ENCODE measurements at regions not wholly inside any gene's neighbourhood (a gene's known extent, or its start where the extent isn't known, plus 50 kb on each side); places are given as distances from the start of the nearest gene placed in this dataset.
"Not testable (repeated sequence)": the region's sequence is repeated elsewhere in the genome, so short reads cannot be mapped to it uniquely, and the experiment has no call there.

GRCh38 chr7:65683362-65683761 is 189.5 kb upstream of the VKORC1L1 start:
- H3K4me1 ChIP-seq (replicated peaks in 1 of 4; ENCODE audit: control insufficient read depth in 3 of 4, insufficient read depth in 4 of 4, low read length in 3 of 4); H2BK12ac ChIP-seq (ENCODE audit: low read depth, low read length); H3K79me2 ChIP-seq (ENCODE audit: control insufficient read depth in 1 of 2, insufficient read depth in 2 of 2, low read length in 2 of 2); H3K27me3 ChIP-seq (replicated peaks in 1 of 4; ENCODE audit: control insufficient read depth in 3 of 4, extremely low read depth in 1 of 4, insufficient read depth in 3 of 4, low read length in 3 of 4); CTCF ChIA-PET (ENCODE audit: partially characterized antibody); FAIRE-seq; H3K23me2 ChIP-seq (ENCODE audit: low read depth, low read length); H2BK5ac ChIP-seq (ENCODE audit: low read depth, low read length); H3K4me3 ChIP-seq (ENCODE audit: extremely low read depth in 1 of 4, insufficient read depth in 2 of 4, low read depth in 3 of 4, low read length in 4 of 4); H2BK15ac ChIP-seq (ENCODE audit: low read length); H4K91ac ChIP-seq (replicated peaks; ENCODE audit: insufficient read length, low read length); DNase-seq (ENCODE audit: low read depth in 1 of 2, low spot score in 2 of 2); H2AFZ ChIP-seq (ENCODE audit: low read length); H3K4ac ChIP-seq (replicated peaks; ENCODE audit: insufficient read length, low read depth, low read length); H4K20me1 ChIP-seq (replicated peaks in 1 of 2; ENCODE audit: control insufficient read depth in 1 of 2, insufficient read depth in 2 of 2, low read length in 2 of 2); H3K27ac ChIP-seq (ENCODE audit: low read depth, low read length); H4K5ac ChIP-seq (ENCODE audit: insufficient read length, low read depth, low read length); H3K56ac ChIP-seq (replicated peaks; ENCODE audit: insufficient read length, low read depth, low read length); H3K9me3 ChIP-seq (ENCODE audit: insufficient read depth in 2 of 2, low read depth in 1 of 2, low read length in 1 of 2); H4K8ac ChIP-seq (ENCODE audit: extremely low read depth, insufficient read depth, low read length); H3K18ac ChIP-seq (ENCODE audit: extremely low read depth, low read length); H3K36me3 ChIP-seq (ENCODE audit: control insufficient read depth in 2 of 4, insufficient read depth in 4 of 4, low read length in 3 of 4); H2BK20ac ChIP-seq (ENCODE audit: low read length); POLR2A ChIA-PET (ENCODE audit: partially characterized antibody); H3K9ac ChIP-seq (replicated peaks in 1 of 4; ENCODE audit: extremely low read depth in 1 of 4, low read depth in 3 of 4, low read length in 3 of 4); H3K4me2 ChIP-seq (ENCODE audit: insufficient read depth in 1 of 2, low read depth in 2 of 2, low read length in 2 of 2); H3K14ac ChIP-seq (ENCODE audit: insufficient read length); H3K23ac ChIP-seq (ENCODE audit: insufficient read length); H2BK120ac ChIP-seq (replicated peaks; ENCODE audit: low read depth, low read length); H2AK5ac ChIP-seq (ENCODE audit: low read depth, low read length); H3K79me1 ChIP-seq (ENCODE audit: low read depth, low read length): not testable (repeated sequence)
- 82% methylated on average over 6 of the region's 6 CpGs; no CpG with 5 or more reads in 1 of the 2 experiments for WGBS, 2 experiments (ENCODE audit: extremely low coverage in 1 of 2, insufficient coverage in 1 of 2, insufficient read length in 1 of 2, insufficient replicate concordance in 2 of 2, low coverage in 1 of 2, low lambda C conversion rate in 2 of 2, missing lambda C conversion rate in 1 of 2)

GRCh38 chr7:65699026-65699714 is 173.7 kb upstream of the VKORC1L1 start:
- DNase-seq (ENCODE audit: low read depth in 1 of 2, low spot score in 2 of 2); H3K23me2 ChIP-seq (ENCODE audit: low read depth, low read length): not testable (repeated sequence)

More at GRCh38 chr7:65699026-65699714, 173.7 kb upstream of the VKORC1L1 start:
- H2BK15ac ChIP-seq (ENCODE audit: low read length); H3K27ac ChIP-seq (ENCODE audit: low read depth, low read length); H3K9me3 ChIP-seq (ENCODE audit: insufficient read depth in 2 of 2, low read depth in 1 of 2, low read length in 1 of 2); H2BK20ac ChIP-seq (ENCODE audit: low read length); H3K18ac ChIP-seq (ENCODE audit: extremely low read depth, low read length); H3K4ac ChIP-seq (replicated peaks; ENCODE audit: insufficient read length, low read depth, low read length); H4K5ac ChIP-seq (ENCODE audit: insufficient read length, low read depth, low read length); H3K9ac ChIP-seq (replicated peaks in 1 of 4; ENCODE audit: extremely low read depth in 1 of 4, low read depth in 3 of 4, low read length in 3 of 4); H3K4me2 ChIP-seq (ENCODE audit: insufficient read depth in 1 of 2, low read depth in 2 of 2, low read length in 2 of 2); H3K14ac ChIP-seq (ENCODE audit: insufficient read length); H3K79me2 ChIP-seq (ENCODE audit: control insufficient read depth in 1 of 2, insufficient read depth in 2 of 2, low read length in 2 of 2); H3K27me3 ChIP-seq (replicated peaks in 1 of 4; ENCODE audit: control insufficient read depth in 3 of 4, extremely low read depth in 1 of 4, insufficient read depth in 3 of 4, low read length in 3 of 4); H2AFZ ChIP-seq (ENCODE audit: low read length); H3K56ac ChIP-seq (replicated peaks; ENCODE audit: insufficient read length, low read depth, low read length); H4K8ac ChIP-seq (ENCODE audit: extremely low read depth, insufficient read depth, low read length); FAIRE-seq; H3K4me1 ChIP-seq (replicated peaks in 1 of 4; ENCODE audit: control insufficient read depth in 3 of 4, insufficient read depth in 4 of 4, low read length in 3 of 4); H3K36me3 ChIP-seq (ENCODE audit: control insufficient read depth in 2 of 4, insufficient read depth in 4 of 4, low read length in 3 of 4); H4K20me1 ChIP-seq (replicated peaks in 1 of 2; ENCODE audit: control insufficient read depth in 1 of 2, insufficient read depth in 2 of 2, low read length in 2 of 2); H2AK5ac ChIP-seq (ENCODE audit: low read depth, low read length); H3K79me1 ChIP-seq (ENCODE audit: low read depth, low read length); H2BK5ac ChIP-seq (ENCODE audit: low read depth, low read length); POLR2A ChIA-PET (ENCODE audit: partially characterized antibody); H3K4me3 ChIP-seq (ENCODE audit: extremely low read depth in 1 of 4, insufficient read depth in 2 of 4, low read depth in 3 of 4, low read length in 4 of 4); CTCF ChIA-PET (ENCODE audit: partially characterized antibody); H2BK12ac ChIP-seq (ENCODE audit: low read depth, low read length); H2BK120ac ChIP-seq (replicated peaks; ENCODE audit: low read depth, low read length); H3K23ac ChIP-seq (ENCODE audit: insufficient read length); H4K91ac ChIP-seq (replicated peaks; ENCODE audit: insufficient read length, low read length): not testable (repeated sequence)
- WGBS, 2 experiments (ENCODE audit: extremely low coverage in 1 of 2, insufficient coverage in 1 of 2, insufficient read length in 1 of 2, insufficient replicate concordance in 2 of 2, low coverage in 1 of 2, low lambda C conversion rate in 2 of 2, missing lambda C conversion rate in 1 of 2) = 100% methylated on average over 1 of the region's 5 CpGs; no CpG with 5 or more reads in 1 of the 2 experiments

All from H1 (cell line).